ENCODE measurements at regions not wholly inside any gene's neighbourhood (a gene's known extent, or its start where the extent isn't known, plus 50 kb on each side); places are given as distances from the start of the nearest gene placed in this dataset.
"Not testable (repeated sequence)": the region's sequence is repeated elsewhere in the genome, so short reads cannot be mapped to it uniquely, and the experiment has no call there.

DNA sequence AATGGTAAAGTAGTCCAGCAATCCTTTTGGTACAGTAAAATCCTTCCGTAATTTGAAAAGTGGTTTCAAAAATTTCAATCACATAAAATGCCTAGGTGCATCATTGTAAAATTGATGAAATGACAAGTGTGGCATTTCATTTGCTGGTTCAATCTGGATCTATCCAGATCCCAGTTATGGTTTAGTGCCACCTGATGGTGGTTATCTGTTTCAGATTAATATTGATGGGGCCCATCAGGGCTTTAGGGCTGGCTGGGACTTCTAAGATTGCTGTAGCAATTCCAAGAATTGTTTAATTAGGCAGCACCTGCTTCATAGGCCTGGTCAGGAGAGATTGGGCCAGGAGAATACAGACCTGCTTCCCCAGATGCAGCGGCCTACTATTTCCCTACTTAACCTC lies 55.5 kb upstream of the PIK3C3 start:
- DNase-seq (ENCODE audit: low read depth): no peak

DNA sequence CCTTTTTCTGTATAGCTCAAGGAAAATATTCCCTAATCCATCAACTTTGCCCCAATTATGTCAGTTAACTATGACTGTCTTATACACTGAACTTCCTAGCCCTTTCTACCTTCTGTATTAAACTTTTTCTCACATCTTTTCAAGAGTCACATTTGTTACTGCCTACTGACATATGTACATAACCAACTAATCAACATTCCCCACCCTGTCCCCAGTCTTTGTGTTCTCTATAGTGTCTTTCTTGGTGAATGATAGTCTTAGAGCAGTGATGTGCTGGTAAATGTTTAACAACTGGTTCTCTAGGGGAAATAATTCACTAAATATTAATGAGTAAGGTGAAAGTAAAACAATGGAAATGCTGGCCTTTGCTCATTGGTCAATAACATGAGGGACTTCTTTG lies 61.6 kb upstream of the PIK3C3 start:
- no peak for DNase-seq (ENCODE audit: low read depth)

DNA sequence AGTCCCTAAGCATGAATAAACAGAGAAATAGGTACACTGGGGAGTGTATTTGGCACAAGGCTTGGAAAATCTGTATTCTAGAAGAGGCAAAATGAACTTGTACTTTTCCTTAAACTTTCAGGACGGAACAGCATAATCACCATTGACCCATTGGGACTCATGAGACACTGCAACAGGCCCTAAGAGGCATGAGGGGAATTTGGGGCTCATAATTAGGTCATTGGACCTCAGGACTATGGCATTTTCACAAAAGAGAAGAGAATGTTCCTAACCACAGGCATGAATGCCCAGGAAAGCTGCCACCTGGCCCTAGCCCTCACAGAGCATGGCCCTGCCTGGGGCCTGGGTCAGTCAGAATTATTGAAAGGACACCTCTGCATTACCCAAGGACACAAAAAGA lies 67.9 kb upstream of the PIK3C3 start:
- DNase-seq (ENCODE audit: low read depth): no peak

DNA sequence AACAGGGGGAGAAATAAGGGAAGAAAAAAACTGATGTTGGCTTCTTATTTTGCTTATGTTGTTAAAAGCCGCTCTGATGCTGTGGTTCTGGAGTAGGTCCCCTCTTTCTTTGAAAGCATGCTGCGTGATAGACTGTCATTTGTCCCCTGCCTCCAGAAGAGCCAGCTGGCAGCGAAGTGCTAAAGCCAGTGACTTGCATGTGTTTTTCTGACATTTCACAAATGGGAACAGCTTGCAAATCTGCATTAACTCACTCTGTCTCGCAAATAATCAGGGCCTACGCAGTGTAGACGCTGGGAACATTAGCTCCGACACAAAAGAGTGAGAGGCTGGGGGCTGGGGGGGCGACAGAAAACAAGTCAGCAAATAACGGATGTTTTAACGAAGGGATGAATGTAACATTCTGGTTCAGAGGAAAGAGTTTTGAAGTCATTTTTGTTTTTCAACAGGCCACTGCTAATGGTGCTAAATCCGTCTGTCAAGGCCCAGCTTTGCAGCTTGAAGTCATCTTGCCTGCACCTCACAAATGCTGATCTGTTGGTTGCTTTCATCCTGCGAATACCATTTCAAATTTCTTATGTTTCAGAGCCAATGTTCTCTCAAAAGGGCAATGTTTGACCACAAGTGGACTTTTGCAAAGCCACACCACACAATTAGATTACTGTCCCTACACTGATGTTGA lies 68.8 kb upstream of the PIK3C3 start:
- DNase-seq (ENCODE audit: low read depth): no peak

DNA sequence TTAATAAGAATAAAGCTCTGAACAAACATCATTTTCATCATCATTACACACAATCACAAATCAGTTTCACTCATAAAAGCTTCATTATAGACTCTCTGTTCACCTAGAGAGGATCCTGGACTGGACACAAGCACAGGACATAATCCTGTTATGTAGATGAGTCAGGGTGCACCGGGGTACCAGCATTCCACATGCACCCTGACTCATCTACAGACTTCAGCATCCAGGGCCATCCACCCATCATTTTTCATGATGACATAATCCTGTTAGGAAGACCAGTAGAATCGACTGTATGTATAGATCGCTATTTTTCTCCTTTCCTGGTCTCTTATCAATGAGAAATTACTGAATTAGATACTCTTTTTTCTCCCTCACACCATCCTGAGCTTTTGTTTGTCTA lies 73.7 kb upstream of the PIK3C3 start:
- DNase-seq (ENCODE audit: low read depth): no peak

DNA sequence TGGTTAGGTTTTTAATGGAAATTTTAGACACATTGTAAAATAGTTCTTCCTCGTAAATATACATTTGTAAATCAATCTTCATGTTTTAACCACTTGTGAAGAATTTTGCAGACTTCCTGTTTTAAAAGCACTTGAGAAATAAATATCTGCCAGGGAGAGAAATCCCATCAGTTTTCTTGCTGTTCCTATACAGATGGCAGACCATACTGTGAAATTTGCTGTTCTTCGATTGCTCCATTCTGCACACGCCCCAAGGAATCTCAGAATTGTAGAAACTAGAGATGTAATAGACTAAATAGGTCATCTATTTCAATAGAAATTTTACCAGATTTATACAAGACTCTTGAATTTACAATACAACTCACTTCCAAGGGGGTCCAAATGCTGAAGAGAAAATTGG lies 75.8 kb upstream of the PIK3C3 start:
- DNase-seq (ENCODE audit: low read depth): no peak

DNA sequence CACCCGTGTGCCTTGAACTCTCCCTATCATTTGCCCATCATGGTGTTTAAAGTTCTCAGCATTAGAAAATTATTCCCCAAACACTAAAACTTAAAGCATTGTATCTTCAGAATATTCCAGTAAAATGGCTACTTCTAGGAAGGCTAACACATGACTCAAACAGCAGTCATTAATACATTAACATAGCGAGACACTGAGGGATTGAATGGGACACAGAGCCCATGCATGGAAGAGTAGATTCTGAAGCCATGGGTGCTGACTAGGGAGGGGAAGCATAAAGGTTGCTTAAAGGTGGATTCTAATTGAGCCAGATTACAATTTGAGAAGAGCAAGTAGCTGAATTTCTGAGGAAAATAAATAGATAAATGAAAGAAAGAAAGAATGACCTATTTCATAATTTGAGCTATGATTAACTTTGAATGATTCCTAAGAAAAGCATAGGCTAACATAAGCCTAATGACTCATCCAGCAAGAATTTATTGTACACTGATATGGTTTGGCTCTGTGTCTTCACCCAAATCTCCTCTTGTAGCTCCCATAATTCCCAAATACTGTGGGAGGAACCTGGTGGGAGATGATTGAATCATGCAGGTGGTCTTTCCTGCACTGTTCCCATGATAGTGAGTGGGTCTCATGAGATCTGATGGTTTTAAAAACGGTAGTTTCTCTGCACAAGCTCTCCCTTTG lies 79.8 kb upstream of the PIK3C3 start:
- no peak for DNase-seq (ENCODE audit: low read depth)

DNA sequence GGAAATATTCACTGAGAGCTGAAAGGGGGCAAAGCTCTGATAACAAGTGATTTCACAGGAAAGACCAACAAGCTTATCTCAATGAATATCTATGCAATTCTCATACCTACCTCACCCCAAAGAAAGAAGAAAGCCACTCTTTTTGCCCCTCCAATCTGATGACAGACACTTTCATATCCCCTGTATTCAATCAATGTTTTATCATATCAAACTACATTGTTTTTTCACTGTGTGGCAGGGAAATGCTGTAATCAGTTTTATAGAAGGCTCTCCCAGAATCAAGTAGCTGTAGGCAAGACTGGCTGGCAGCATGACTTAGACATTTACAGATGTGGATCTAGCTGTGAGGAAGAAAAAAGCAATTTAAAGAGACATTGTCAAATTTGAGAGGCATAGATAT lies 81.3 kb upstream of the PIK3C3 start:
- no peak for DNase-seq (ENCODE audit: low read depth)

DNA sequence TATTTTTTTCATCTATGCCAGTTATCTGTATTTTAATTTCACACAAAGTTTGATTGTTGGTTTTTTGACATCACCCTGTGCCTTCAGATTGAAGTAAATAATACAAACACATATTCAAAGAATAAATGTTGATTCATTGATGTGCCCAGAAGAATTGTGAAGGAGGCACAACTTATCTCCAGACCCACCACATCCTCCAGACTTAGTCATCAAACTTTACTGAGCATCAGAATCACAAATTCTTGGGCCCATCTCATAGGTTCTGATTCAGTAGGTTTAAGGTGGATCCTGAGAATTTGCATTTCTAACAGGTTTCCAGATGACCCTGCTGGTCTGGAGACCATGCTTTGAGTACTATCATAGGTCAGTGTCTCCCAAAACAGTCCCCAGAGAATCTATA lies 82.8 kb upstream of the PIK3C3 start:
- DNase-seq (ENCODE audit: low read depth): no peak

DNA sequence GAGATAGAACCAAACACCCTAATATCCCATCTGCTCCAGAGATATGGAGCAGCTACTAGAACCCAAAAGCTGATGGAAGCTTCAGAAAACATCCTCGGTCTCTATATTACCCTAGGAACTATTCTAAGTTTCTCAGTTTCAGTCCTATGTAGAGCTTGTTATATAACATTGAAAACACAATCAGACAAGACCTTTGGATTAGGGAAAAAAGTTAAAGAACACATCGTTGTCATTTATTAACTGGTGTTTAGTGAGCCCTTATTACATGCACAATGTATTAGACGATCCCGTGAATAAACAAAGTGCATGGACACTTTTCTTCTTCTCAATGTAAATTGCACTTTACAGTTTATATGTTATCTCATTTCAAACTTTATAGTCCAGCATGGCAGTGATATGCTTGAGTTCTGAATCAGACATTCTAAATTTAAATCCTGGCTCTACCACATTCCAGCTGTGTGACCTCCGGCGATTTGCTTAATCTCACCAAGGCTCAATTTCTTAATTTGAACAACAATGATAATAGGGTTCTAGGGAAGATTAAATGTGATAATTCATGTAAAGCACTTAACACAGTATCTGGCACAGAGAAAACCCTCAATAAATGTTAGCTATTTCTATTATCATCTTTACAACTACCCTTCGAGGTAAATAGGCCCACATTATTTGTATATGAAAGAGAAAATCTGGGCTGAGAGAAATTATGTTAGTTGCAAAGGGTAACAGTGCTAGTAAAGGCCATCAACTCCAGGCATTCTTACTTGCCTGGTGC lies 83.6 kb upstream of the PIK3C3 start:
- no peak for DNase-seq (ENCODE audit: low read depth)

DNA sequence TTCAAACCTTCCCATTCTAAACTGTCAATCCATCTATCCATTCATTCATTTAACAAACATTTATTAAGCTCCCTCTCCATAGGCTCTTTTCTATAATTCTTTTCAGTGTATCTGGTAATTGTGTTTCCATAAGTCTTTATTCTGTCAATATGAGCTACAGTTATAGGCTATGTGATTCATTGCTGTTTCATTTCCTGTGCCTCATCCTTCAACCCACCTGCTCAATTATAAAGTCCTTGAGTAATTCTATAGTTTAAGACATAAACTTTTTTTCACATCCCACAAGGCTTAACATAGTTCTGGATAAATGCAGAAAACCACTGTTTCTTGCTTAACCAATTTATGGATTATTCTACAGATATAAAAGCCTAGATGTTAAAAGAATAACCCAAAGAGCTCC lies 84.2 kb upstream of the PIK3C3 start:
- DNase-seq (ENCODE audit: low read depth): no peak

DNA sequence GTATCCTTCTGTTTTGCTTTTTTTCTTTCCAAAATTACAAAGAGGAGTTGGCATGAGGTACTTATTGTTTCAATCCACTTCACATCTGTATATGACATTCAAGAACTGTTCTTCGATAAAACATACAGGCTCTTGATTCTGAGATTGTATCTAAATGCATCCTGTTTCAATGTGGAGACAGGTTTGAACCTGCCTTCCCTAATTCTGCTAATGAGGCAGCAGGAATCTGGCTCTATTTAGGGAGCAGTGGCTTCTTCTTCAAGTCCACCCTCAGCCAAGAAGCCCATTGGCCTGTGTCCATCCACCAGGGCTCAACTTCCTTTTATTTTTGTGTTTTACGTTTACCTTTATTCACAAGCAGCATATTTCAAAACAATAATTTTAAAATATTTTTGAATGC lies 84.8 kb upstream of the PIK3C3 start:
- no peak for DNase-seq (ENCODE audit: low read depth)

DNA sequence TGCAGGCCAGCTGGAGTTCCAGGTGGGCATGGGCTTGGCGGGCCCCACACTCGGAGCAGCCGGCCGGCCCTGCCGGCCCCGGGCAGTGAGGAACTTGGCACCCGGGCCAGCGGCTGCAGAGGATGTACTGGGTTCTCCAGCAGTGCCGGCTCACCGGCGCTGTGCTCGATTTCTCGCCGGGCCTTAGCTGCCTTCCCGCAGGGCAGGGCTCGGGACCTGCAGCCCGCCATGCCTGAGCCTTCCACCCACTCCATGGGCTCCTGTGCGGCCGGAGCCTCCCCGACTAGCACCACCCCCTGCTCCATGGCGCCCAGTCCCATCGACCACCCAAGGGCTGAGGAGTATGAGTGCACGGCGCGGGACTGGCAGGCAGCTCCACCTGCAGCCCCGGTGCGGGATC lies 89.2 kb upstream of the PIK3C3 start:
- not testable (repeated sequence) for DNase-seq (ENCODE audit: low read depth)

DNA sequence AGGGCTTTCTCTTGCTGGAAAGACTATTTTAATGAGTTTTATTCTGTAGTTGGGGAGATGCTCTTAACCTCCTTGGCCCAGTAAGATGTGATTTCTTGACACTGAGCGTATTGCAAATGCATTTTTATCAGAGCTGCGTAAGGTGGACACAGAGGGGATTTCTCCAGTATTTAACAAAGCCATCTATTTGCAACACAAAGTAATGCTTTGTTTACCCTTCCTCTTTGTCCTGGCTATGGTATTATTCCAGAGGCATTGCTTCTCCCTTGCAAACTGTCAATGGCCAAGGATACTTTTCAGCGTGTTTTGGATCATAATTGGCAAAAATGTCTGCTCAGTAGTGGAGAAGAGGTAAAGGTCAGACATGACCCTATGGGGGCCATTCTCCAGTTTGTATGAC lies 90.8 kb upstream of the PIK3C3 start:
- no peak for DNase-seq (ENCODE audit: low read depth)

DNA sequence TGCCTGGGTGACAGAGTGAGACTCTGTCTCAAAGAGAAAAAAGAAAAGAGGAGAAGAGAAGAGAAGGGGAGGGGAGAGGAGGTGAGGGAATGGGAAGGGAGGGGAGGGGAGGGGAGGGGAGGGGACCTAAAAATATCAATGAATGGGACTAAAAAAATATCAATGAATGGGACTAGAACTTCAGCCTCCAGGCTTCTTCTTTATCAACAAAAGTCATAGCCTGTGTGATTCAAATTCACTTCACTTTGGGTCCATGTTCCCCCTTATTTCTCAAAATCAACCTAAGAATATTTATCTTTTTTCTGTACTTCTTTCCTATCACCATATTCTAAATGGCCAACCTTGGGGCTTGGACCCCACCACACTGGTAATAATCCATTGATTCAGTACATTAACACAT lies 92.1 kb upstream of the PIK3C3 start:
- DNase-seq (ENCODE audit: low read depth): no peak

DNA sequence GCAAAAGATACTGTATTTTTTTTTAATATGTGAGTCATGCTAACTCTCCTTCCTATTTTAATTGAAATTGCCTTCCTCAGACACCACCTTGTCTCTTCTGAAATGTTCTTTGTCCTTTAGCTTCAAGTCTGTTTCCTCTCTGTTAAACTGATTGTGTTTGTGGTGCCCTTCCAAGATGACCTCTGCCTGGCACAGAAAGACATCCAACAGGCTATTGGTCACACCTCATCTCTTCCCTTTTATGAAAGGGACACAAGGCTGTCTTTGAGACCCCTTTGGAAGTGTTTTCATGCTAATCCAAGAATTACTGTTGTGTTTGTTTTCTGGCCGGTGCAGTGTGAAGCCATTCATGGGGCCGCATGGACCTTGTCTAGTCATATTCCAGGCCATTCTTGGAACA lies 94.0 kb upstream of the PIK3C3 start:
- DNase-seq (ENCODE audit: low read depth): no peak

DNA sequence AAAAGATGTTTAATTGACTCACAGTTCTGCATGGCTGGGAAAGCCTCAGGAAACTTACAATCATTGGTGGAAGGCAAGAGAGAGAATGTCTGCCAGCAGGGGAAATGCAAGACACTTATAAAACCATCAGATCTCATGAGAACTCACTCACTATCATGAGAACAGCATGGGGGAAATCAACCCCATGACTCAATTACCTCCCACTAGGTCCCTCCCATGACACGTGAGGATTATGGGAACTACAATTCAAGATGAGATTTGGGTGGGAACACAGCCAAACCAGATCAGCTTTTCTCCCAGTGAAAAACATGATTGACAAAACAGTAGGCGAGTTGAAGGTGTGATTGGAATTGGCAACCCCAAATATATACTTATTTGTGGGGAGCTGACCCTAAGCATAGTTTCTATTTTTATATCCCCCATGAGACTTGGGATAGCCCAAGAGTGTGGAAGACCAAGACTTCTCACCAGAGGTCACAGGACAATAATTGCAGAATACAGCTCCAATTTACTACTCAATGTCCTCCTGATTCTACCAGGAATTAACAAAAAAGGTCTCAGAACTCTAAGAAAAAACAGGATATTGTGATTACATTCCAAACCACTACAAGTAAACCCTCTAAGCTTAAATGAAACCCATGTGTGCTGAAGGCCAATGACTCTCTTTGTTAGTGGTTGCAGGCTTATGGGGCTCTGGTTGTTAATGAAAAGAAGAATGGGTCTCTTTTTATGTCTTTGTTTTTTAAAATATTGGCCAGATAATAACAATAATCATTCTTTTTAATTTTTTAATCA lies 96.1 kb upstream of the PIK3C3 start:
- DNase-seq (ENCODE audit: low read depth): no peak

DNA sequence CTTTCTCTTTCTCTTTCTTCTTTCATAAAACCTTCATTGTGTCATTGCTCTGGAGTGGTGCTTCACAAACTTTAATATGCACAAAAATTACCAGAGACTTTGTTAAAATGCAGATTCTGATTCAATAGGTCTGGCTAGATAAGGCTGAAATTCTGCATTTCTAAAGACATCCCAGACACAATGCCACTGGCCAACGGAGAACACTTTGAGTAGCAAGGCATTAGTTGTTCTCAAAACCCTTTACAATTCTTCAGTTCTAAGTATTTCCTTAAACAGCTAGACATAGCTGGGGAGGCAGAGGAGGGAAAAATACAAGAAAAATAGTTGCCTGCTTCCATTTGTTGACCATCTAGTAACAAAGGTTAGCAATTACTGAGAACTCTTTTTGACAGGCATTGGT lies 101.8 kb upstream of the PIK3C3 start:
- no peak for DNase-seq (ENCODE audit: low read depth)

DNA sequence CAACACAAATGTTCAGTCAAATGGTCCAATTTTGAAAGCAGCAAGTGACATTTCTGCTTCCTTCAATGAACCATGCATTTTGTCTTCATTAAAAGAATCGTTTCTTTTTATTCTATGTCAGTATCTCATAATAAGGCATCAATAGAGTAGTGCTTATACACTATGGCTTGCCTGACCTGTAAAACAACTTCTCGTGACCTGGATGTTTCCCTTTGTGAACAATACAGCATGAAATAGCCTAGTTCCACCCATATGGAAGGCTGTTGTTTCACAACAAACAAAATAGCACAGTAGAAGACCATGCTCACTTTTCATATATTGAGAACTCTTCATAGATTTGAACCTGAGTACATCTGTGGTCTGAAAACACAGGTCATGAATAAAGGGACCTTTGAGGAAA lies 104.3 kb upstream of the PIK3C3 start:
- no peak for DNase-seq (ENCODE audit: low read depth)

DNA sequence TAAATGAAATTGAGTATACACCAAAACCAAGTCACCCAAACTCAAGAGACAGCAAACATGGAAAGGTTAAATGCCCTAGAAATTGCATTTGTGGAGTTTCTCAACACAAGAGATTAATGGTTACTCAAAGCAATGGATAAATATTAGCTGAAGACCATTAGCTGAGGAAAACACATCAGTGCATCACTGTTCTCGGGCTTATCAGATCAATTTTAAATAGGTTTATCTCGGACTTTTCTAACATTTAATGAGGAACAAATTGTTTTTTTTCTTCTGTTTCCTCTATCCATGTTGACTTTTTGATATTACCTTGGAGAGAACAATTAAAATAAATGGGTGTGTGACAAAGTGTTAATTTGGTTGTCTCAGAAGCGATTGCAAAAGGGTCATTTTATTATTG lies 105.4 kb upstream of the PIK3C3 start:
- DNase-seq (ENCODE audit: low read depth): no peak

DNA sequence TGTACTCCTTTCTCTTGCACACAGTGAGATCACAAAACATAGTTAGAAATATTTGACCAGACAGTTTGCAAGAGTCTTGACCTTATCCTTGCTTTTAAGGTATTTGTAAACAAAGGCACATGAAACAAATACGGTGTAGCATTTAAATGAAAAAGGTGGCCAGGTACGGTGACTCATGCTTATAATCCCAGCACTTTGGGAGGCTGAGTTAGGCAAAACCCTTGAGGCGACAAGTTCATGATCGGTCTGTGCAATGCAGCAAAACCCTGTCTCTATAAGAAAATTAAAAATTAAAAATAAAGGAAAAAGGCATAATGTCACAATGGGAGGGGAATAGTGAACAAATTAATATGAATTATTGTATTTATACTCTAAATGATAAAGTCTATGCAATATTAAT lies 109.5 kb upstream of the PIK3C3 start:
- no peak for DNase-seq (ENCODE audit: low read depth)

DNA sequence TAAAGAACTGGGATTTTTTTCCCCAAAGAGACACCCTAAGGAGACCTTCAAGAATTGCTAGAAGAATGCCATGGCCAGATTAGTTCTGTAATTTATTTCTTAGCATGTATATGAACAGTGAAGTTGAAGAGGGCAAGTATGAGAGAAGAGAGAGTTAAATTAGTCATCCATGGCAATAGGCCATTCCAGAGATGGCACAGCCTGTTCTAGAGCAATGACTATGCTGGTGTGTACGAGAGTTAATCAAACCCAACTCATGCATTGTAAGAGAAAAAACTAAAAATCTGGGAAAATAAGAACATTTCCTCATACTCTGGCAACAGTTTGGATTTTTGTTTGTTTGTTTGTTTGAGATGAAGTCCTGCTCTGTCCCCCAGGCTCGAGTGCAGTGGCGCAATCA lies 112.1 kb upstream of the PIK3C3 start:
- no peak for DNase-seq (ENCODE audit: low read depth)

Data from T-helper 22 cell (primary cell).